Suppressor macrophage treated with lipopolysaccharide for 1 hour (primary cell): ENCODE measurements at regions not wholly inside any gene's neighbourhood (a gene's known extent, or its start where the extent isn't known, plus 50 kb on each side); places are given as distances from the start of the nearest gene placed in this dataset.
A peak's percentile ranks its signal among the peaks of the same experiment; 100 is the strongest.
"Not testable (repeated sequence)": the region's sequence is repeated elsewhere in the genome, so short reads cannot be mapped to it uniquely, and the experiment has no call there.

Experiments used
- DNase-seq, 3 donors: peaks; one replicate each; pipeline ENCODE4 v3.0.0-alpha.2; 2020 to 2022

DNA sequence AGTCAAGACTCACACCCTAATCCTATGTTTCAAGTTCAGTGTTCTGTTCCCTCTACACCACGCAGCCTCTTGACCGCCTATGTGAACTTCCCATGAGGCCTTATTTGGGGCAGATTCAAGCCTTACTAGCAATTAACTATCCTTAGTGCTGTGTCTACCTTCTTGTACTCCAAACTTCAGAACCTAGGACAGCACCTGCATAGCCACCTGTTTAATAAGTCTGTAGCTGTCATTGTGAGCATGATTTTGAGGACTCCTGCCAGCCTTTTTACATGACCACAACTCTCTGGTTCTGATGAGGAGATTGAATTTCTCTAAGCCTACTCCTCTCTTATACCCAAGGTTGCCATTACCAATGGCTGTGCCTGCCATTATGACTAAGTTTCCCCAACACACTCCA is 50.8 kb upstream of the PCSK1 start:
- DNase-seq = peak in 1 of 3 donors; percentile 4

DNA sequence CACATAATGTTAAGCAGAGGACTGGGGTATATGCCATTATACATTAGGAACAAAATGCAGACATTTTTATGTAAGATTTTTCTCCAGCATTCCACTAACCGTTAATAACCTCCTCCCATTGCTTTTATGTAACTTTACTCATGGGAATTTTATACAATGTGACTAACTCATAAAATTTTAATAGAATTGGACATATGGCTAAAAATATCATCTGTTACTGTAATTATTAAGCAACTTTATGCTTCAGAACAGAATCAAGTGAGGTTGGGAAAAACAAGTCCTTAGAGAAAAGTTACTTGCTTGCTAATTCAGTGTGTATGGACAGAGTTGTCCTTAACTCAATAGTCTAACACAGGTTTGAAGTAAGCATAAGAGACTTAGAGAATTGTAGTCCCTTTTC is 54.8 kb upstream of the PCSK1 start:
- no peak for DNase-seq

DNA sequence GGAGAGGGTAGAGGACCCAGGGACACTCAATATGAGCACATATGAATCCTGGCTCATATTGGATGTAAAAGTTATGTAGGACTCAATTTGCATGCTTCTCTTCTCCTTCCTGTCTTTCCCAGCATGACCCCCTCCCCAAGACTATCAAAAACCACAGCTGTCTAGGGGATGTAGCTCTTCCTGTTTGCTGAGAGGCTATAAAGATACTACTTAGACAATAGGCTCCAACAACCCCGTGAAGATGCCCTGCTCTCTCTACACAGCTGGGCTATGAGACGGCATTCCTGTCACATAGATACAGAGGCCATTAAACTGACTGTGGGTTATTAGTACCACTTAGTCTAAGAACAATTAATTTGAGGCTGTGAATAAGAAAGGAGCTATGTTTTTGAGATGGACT is 56.5 kb upstream of the PCSK1 start:
- DNase-seq = no peak

DNA sequence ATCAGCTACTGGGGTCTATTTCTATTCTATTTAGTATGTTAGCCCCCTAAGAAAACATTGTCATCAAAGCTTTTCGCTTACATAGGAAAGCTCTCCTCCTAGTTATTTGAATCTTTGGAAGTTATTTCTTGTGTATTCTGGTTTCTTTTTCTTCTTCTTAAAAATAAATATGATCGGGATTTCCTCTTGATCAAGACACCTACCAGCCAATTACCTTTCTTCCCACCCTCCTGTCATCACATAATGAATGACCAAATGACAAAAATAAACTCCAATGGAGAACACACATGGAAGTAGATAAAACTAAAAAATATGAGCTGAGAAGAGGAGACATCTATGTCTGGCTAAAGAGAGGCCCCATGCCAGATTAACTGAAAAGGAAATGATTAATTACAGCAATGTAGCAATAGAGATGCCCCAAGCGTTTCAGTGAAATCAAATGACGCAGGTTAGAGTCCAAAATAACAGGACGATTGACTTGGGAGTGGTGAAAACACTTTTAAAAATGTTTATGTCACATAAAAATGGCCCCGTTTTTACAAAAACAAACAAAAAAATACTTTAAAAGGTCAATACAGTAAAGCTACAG is 59.5 kb upstream of the PCSK1 start:
- no peak for DNase-seq

DNA sequence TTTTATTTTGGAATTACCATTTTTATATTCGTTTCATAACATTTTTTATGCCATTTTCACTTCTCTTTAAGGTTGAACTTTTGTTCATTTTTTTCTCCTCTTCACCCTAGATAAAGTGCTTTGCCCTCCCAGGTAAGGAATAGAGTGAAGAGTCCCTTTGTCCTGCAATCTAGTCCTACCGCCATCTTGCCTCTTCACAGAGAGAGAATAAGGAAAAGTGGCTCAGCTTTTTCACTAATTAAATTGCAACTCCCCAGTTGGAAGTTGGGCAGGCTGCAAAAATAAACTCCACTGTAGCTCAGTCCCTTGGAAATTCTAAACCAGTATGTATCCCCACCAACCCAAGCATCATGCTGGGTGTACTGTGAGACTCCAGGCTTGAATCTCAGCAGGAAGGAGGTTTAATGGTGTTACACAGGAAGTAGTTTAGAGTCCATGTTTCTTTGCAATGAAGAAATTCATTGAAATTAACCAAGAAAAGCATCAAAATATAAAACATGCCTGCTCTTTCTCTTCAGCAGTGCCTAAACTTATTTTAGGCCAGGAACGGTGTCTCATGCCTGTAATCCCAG is 60.3 kb upstream of the PCSK1 start:
- no peak for DNase-seq

DNA sequence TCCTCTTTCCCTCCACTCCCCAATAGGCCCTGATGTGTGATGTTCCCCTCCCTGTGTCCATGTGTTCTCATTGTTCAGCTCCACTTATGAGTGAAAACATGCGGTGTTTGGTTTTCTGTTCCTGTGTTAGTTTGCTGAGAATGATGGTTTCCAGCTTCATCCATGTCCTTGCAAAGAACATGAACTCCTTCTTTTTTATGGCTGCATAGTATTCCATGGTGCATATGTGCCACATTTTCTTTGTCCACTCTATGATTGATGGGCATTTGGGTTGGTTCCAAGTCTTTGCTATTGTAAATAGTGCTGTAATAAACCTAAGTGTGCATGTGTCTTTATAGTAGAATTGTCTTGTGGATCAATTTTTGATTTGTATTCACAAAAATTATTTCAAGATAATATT is 62.4 kb upstream of the PCSK1 start:
- DNase-seq = not testable (repeated sequence)

DNA sequence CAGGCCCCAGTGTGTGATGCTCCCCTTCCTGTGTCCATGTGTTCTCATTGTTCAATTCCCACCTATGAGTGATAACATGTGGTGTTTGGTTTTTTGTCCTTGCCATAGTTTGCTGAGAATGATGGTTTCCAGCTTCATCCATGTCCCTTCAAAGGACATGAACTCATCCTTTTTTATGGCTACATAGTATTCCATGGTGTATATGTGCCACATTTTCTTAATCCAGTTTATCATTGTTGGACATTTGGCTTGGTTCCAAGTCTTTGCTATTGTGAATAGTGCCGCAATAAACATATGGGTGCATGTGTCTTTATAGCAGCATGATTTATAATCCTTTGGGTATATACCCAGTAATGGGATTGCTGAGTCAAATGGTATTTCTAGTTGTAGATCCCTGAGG is 64.0 kb upstream of the PCSK1 start:
- DNase-seq = not testable (repeated sequence)

DNA sequence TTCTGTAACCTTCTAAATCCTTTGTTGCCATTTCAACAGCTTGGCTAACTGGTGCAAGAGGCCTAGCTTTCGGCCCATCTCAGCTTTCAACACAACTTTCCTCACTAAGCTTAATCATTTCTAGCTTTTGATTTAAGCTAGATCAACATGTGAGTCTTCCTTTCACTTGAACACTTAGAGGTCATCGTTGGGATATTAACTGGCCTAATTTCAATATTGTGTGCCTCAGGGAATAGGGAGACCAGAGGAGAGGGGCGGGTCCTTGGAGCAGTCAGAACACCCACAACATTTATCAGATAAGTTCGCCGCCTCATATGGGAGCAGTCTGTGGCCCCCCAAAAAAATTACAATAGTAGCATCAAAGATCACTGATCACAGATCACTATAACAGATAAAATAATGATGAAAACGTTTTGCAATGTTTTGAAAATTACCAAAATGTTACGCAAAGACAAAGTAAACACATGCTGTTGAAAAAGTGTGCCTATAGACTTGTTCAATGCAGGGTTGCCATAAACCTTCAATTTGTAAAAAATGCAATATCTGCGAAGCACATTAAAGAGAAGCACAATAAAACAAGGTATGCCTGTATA is 66.8 kb upstream of the PCSK1 start:
- no peak for DNase-seq

DNA sequence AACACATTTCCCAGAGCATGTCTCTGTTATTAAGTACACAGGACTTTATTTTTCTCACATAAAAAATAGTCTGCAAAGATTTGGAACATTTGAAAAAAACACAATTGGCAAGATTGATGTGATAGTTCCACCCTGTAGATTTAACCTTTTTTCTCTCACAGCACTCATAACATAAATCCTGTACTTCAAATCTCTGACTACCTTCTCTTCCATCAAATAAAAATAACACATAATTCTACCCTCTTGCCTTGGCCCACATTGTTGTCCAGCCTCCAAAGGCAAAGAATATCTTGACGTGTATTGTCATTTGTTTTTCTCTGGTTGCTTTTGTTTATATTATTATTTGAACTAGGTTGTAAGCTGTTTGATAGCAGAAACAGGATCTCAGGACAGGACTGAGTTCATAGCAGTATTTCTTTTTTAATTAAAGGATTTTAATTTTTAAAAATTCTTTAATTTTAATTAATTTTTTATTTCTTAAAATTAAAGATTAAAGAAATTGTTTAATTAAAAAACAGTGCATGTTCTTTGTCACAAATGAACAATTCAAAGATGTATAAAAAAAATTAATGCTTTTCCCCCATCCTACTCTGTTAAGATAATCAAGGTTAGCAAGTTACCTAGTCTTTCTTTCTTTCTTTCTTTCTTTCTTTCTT is 69.1 kb upstream of the PCSK1 start:
- DNase-seq = no peak

DNA sequence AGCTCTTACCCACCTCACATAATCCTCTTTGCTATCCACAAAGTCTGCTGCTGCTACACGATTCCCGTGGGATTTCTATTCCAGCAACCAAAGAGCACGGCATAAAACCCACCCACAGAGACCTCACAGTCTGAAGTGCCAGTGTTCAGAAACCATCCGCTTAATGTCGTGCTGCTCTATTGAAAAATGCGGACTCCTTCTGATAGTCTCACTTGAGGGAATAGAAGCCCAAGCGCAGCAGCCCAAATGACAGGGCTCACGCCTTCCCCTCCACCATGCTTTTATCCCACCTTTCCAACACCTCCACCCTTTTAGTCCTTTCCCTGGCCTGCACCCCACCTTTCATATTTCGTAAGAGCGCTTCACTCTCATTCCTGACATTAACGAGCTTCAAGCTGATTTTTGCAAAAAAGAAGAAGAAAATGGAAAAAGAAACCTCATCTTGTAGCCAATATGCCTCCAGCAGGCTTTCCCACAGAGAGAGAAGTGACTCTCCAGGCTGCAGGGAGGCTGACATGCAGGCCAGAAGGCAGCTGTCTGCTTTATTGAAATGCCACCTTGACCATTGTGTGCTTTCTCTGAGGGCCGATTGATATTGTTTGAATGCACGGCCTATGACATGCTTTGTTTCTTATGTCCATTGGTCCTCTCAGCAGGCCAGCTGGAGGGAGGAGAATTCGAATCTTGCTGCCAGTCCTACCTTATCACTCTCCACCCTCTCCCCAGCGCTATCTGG is 70.6 kb upstream of the PCSK1 start:
- DNase-seq = no peak

DNA sequence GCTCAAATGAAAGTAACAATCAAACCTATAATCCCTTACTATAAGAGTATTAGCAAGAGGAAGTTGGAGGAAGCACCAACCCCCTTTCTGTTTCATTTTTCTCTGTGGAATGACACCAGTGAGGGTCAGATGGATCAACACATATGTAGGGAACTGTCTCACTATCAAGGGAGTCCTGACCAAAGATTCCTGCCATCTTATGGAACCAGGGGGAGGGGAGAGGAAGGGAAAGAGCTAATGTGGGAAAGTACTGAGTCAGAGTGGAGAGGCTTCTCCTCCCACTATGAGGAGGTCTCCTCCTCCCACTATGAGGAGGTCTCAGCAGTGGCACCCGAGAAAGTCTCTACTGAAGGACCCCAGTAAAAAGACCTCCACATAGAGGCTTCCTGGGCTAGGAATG is 73.3 kb upstream of the PCSK1 start:
- DNase-seq = peak in 1 of 3 donors; percentile 19

DNA sequence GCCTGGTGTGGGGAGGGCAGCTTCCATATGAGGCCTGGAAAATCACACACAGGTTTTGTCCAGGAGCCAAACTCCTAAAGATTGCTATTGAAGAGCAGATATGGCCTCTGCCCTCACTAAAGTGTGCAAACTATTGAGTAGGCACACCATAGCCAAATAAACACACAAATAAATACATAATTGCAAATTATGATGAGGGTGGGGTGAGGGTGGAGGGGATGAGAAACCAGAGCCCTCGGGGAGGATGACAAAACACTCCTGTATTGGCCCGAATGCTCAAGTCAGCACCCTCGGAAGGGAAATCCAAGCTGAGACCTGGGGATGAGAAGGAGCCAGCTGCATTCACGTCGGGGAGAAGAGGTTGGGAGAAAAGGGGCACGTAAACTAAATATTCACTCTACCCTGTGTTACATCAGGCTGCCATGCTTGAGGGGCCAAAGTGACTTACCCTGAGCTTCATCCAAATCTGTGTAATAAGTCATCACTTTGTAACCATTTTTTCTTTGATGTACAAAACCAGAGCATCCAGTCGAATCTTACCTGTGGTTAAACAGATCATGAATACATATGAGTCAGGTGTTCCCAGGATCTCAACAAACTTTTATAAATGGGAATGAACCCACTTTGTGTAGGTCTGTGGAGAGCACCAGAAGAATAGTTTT is 73.9 kb upstream of the PCSK1 start:
- no peak for DNase-seq

DNA sequence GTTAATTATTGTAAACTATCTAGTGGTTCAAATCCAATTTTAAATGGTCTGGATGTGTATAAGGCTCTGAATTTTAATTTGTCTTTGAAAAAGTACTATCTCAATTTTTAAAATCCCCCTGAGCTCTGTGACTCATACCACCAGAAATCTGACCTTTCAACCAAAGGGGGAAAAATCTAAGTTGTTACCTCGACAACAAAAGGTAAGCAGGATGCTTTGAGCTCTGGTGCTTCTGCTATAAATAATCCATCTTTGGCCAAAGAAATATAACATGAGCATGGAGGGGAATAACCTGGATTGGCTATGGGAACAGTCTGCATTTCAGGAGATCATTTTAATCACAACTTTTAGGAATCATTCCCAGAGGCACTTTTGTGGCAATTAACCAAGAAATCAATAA is 76.3 kb upstream of the PCSK1 start:
- DNase-seq = no peak

DNA sequence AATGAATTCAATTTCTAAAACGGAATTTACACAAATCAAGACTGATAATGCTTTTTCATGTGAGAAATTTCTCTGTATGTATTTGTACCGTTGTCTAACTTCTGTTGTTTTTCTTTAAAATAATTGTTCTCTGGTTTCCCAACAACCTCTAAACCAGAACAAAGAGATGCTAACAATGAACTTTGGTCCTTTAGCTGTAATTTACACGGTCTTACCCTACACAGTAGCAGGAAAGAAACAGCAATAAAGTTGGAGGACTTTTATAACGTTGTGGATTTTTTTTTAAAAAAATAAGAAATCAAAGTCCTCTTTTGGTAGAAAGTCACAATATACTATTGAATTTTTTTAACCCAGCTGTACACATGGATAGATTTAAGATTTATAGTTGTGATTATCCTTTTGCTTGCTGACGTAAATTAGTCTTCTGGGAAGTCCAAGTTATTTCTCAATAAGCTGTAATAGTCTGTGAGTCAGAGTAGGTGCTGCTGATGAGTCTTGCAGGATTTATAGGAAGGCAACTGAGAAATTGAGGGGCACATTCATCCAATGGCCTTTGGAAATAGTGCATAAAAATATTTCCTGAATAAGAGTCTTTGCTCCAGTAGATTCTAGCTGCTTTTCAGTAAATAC is 76.8 kb upstream of the PCSK1 start:
- DNase-seq = peak; percentile 41 to 66 (median 59)

DNA sequence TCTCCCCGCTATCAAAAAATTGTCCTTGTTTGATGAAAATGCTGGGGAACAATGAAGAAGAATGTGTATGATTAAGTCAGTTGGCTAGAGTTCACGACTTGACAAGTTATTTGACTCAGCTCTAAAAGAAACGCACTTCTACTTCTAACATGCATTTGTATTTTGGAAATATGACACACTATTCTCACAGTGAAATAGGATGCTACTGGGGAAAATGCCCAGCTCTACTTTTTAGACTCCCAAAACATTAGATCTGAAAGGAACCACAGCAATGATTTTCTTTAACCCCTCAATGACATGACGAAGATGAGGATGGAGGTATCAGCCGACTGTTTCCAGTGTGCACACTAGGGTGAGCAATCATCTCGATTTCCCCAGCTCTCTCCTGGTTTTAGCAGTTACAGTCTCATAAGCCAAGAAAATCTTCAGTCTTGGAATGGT is 83.6 kb upstream of the PCSK1 start:
- no peak for DNase-seq

DNA sequence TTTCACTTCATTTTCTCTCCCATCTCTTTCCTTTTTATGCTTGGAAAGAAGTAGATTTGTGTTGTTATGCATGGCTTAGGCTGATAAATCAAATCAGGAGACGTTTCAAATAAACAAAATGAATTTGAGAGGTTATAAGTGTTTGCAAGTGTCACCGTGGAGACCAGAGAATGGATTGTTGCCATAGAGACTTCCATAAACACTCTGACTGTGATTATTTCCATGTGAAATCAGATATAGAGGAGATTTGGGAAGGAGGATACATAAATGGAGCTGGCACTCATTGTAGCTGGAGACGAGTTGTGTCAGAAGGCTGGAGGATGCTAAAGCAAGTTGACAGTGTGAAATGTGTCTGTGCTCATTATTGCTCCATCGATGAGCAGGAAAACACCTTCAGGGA is 84.2 kb upstream of the PCSK1 start:
- no peak for DNase-seq

DNA sequence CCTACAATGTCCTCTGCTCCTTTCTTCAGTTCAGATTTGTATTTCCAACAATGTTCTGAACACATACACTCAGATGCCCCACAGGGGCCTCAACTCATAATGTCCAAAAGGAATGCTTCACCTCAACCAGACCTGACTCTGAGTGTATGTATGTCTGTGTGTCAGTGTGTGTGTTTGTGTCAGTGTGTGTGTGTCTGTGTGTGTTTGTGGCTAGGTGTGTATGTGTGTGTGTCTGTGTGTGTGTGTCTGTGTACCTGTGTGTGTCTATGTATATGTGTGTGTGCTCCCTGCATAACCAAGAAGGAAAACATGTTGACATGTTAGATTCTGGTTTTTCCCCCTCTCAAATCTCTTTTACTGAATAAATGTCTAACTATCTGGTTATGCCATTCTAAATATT is 87.3 kb upstream of the PCSK1 start:
- DNase-seq = no peak

DNA sequence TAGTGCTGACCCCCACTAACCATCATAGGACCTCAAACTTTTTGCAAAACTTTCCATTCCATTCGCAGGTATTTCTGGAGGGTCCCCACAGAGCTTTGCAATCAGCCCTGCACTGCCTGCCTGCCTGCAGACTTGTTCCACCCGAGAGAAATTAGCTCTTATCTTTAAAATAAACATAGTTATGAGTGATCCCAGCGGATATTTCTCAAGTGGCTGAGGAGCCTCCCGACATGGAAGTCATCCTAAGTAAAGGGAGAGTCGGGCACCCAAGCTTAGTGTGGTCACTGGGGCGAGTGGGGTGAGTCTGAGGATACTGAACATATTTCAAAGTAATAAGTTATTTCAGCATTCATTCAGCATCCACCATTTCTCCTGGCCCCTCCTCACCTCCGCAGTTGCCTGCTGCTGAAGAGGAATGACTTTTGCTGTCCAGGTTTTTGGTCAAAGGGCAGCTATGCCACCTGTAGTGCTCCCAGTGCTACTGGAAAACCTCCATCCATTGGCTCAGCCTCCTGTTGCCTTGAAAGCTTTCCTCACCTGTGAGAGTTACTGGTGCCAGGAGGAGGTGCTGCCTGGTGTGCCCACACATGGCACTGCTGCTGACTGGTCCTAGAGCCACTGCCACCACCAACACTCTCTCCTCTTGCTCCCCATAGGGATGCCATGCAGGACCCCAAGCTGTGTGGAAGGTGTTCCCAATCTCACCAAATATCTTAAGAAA is 89.7 kb upstream of the PCSK1 start:
- no peak for DNase-seq

DNA sequence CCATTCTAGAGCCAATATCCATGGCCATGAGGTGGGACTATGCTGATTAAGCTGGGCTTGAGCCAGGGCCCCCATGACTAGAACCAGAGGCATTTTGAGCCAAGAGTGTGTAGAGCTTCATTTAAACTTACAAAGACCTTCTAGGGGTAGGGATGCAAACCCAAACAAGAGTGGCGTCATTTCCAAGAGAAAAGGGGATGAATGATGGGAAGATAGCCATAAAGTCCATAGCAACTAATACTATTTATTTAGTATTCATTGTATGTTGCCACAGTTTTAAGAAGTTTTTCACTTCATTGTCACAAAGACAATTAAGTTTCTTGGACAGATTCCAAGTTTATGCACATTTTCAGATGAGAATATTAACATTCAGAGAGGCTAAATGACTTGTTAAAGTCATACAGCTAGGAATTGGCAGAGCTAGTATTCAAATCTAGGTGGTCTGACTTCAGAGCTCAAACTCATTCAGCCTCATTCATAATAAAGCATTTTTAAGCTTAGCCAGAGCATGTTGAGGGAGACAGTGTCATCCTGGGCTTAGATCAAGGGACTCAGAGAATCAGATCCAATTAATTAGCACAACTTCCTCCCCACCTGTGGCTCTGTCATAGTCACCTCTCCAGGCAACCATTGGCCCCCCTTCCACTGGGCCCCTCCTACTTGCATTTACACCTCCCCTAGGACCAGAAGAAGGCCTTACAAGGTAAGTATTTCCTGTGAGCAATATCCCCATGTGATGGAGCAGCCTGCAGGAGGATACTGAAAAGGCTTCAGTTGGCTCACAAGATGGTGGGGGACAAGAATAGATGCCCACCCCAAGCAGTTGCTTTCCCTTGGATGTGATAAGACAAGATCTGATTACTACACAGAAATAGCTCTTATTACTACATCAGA is 95.0 kb upstream of the PCSK1 start:
- no peak for DNase-seq

DNA sequence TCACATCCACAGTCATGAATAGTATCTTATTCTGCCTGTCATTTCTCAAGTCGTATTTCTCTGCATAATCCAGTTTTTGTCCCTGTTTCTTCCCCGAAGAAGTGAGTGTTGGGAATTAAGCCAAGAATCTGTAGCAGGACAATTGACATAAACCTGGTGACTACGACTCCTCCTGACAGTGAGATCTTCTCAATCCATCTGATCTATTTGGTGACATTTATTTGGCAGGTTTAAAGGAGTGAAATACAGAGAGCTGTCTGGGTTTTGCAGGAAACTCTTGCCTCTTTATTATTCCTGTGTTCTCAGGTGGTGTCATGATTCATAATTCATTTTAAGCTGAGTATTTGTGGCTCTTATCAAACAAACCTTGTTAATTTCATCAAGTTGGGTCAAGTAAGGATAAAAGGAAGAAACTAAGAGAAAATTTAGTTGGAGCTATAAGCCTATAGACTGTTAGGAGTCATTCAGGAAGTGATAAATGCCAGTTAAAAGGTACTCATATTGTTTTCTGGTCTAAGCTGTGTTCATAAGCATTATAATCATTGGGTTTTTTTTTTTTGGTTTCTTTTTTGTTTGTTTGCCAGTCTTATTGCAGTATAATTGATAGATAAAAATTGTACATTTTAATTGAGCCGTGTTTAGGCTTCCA is 95.9 kb upstream of the PCSK1 start:
- no peak for DNase-seq
